Caco-2 (cell line): ENCODE measurements at regions not wholly inside any gene's neighbourhood (a gene's known extent, or its start where the extent isn't known, plus 50 kb on each side); places are given as distances from the start of the nearest gene placed in this dataset.

Source experiments
- BruUV-seq: library from RNA; stranded (reverse); fragments of 400-500 nt; replicated peaks from 2 replicates; lab custom pipeline; 2021; lab: Mats Ljungman, UMichigan
- CTCF ChIA-PET: fragments of 300-600 bp; sonication (Branson Sonifier 250); formaldehyde crosslinking; loops from one replicate; lab custom pipeline; 2022; ENCODE audit warnings: antibody characterized with exemption; lab: Charles Lee
- POLR2A ChIA-PET: fragments of 300-600 bp; sonication (Branson Sonifier 250); formaldehyde crosslinking; loops from one replicate; lab custom pipeline; 2022; ENCODE audit warnings: antibody characterized with exemption; lab: Charles Lee
- DNase-seq, 2 experiments: peaks; one replicate each; pipeline versions ENCODE4 v3.0.0 to v3.0.0-alpha.2; 2020 to 2022
- H3K27me3 ChIP-seq: replicated peaks from 2 replicates; pipeline ENCODE4 v1.6.0; 2011; ENCODE audit warnings: low read length; ENCODE audit not compliant: control insufficient read depth, insufficient read depth
- H3K36me3 ChIP-seq: 2 replicates; pipeline ENCODE4 v1.5.1; 2011; ENCODE audit warnings: low read length; ENCODE audit not compliant: control insufficient read depth, insufficient read depth
- H3K4me1 ChIP-seq: fragments of 250-450 bp; sonication (Bioruptor Pico); 2 replicates; pipeline ENCODE4 v1.5.1; 2020; ENCODE audit warnings: mild to moderate bottlenecking
- H3K4me3 ChIP-seq: 2 replicates; pipeline ENCODE4 v1.5.1; 2011; ENCODE audit warnings: low read depth, mild to moderate bottlenecking, control low read depth, low read length
- H3K9me3 ChIP-seq: fragments of 250-450 bp; sonication (Bioruptor Pico); 2 replicates; pipeline ENCODE4 v1.5.1; 2020; ENCODE audit warnings: mild to moderate bottlenecking, moderate library complexity
- H3K27ac Mint-ChIP-seq: one replicate; pipeline ENCODE4 v1.8.0; 2022; ENCODE audit warnings: mixed read lengths; ENCODE audit not compliant: unreplicated experiment
- H3K27me3 Mint-ChIP-seq: one replicate; pipeline ENCODE4 v1.8.0; 2022; ENCODE audit warnings: mixed read lengths; ENCODE audit not compliant: insufficient read depth, unreplicated experiment
- H3K36me3 Mint-ChIP-seq: one replicate; pipeline ENCODE4 v1.8.0; 2022; ENCODE audit warnings: mild to moderate bottlenecking, mixed read lengths; ENCODE audit not compliant: insufficient read depth, unreplicated experiment
- H3K4me1 Mint-ChIP-seq: one replicate; pipeline ENCODE4 v1.8.0; 2022; ENCODE audit warnings: low read depth, mixed read lengths; ENCODE audit not compliant: unreplicated experiment
- H3K4me3 Mint-ChIP-seq: one replicate; pipeline ENCODE4 v1.8.0; 2022; ENCODE audit warnings: mild to moderate bottlenecking, moderate library complexity, mixed read lengths; ENCODE audit not compliant: unreplicated experiment
- H3K9me3 Mint-ChIP-seq: one replicate; pipeline ENCODE4 v1.8.0; 2022; ENCODE audit warnings: mixed read lengths; ENCODE audit not compliant: unreplicated experiment
- intact Hi-C: fragments of 100-400 bp; cut with micrococcal nuclease; formaldehyde crosslinking; loops from one replicate; pipeline ENCODE4 v1.10.0; 2022; ENCODE audit not compliant: unreplicated experiment
- TF ChIP-seq, protein P1 (sequence below), 2 experiments: fragments of 200-600 bp in 1 of 2; IDR thresholded peaks; 1 replicate in 1 of 2; 2 replicates in 1 of 2; pipeline versions ENCODE4 v1.5.1 to v1.8.0; 2011 to 2022; ENCODE audit warnings: antibody characterized with exemption in 1 of 2, control low read depth in 1 of 2, inconsistent platforms in 1 of 2, low read depth in 1 of 2, low read length in 1 of 2, mild to moderate bottlenecking in 1 of 2, moderate library complexity in 1 of 2; ENCODE audit not compliant: insufficient read depth in 1 of 2, severe bottlenecking in 1 of 2, unreplicated experiment in 1 of 2

DNA sequence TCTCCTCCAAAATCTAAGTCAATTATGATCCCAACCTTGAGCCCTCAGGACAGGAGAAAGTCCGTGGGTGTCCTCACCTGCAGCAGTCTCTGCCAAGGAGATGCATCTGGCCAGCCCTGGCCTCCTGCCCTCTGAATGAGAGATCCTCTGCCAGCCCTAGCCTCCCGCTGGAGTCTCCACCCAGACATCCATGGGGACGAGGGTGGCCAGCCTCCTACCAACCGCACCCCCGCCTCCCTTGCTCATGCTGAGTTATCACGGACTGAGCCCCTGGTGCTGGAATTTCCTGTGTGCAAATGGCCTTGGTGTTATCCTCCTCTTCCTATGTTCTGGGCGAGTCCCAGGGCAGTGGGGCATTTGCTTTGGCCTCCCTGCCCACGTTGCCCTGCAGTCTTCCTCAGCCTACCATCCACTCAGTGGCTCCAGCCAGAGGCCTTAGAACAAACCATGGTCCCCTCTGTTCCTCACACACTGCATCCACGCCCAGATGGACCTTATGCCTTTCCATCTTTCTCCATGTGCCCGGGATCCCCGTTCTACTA is 116.4 kb downstream of the ACKR3 start:
- intact Hi-C loops, result no loop called here

DNA sequence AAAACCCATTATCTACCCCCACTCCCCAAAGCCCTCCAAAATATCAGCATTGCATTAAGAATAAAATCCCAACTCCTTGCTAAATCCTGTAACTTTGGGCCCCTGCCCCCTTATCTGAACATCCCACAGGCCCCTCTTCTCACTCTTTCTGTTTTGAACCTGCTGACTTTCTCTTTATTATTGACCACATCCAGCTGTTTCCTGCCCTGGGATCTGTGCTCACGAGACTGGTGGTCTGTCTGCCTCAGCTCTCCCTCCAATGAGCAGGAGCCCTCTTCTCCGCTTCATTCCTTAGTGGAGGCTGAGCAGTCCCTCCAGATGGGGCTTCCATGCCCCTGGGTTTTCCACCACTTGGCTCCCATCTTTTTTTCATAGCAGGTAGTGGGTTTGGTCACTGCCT is 116.9 kb downstream of the ACKR3 start:
- Mint-ChIP-seq H3K9me3 (no peaks in the 10 kb centered on the region), H3K4me3 (no peak overlapping the region), H3K27ac (no peak overlapping the region), H3K27me3 (no peaks in the 10 kb centered on the region), H3K4me1 (peaks cover 6% of the 10 kb centered on the region), H3K36me3 (no peaks in the 10 kb centered on the region)
- TF ChIP-seq, protein P1, sequence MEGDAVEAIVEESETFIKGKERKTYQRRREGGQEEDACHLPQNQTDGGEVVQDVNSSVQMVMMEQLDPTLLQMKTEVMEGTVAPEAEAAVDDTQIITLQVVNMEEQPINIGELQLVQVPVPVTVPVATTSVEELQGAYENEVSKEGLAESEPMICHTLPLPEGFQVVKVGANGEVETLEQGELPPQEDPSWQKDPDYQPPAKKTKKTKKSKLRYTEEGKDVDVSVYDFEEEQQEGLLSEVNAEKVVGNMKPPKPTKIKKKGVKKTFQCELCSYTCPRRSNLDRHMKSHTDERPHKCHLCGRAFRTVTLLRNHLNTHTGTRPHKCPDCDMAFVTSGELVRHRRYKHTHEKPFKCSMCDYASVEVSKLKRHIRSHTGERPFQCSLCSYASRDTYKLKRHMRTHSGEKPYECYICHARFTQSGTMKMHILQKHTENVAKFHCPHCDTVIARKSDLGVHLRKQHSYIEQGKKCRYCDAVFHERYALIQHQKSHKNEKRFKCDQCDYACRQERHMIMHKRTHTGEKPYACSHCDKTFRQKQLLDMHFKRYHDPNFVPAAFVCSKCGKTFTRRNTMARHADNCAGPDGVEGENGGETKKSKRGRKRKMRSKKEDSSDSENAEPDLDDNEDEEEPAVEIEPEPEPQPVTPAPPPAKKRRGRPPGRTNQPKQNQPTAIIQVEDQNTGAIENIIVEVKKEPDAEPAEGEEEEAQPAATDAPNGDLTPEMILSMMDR (IDR thresholded peaks at IDR 0.05; ENCODE audit: insufficient read depth in 1 of 2, low read depth in 1 of 2, low read length in 1 of 2, severe bottlenecking in 1 of 2, unreplicated experiment in 1 of 2), result no peak
- DNase-seq, result no peak
- Histone ChIP-seq H3K4me3 (no peak overlapping the region), H3K4me1 (no peaks in the 10 kb centered on the region), H3K27me3 (no peaks in the 10 kb centered on the region), H3K36me3 (no peaks in the 10 kb centered on the region), H3K9me3 (no peaks in the 10 kb centered on the region)
- intact Hi-C loops, result no loop called here
- ChIA-PET POLR2A (no interaction called here), CTCF (no interaction called here)
- no TSS peak for BruUV-seq

More for the DNA sequence above, 116.4 kb downstream of the ACKR3 start:
- no peaks in the 10 kb centered on the region for H3K9me3 ChIP-seq
- TF ChIP-seq, protein P1 (IDR thresholded peaks at IDR 0.05; ENCODE audit: insufficient read depth in 1 of 2, low read depth in 1 of 2, low read length in 1 of 2, severe bottlenecking in 1 of 2, unreplicated experiment in 1 of 2), result no peak
- Mint-ChIP-seq H3K4me3 (no peak overlapping the region), H3K27me3 (no peaks in the 10 kb centered on the region), H3K36me3 (no peaks in the 10 kb centered on the region), H3K9me3 (no peaks in the 10 kb centered on the region), H3K4me1 (peaks cover 5% of the 10 kb centered on the region), H3K27ac (no peak overlapping the region)
- no peaks in the 10 kb centered on the region for H3K27me3 ChIP-seq
- H3K4me3 ChIP-seq, result no peak overlapping the region
- ChIA-PET CTCF (interaction anchor here (0.8 kb wide), 1 partner anchor 151 kb away, joined by 3 read pairs; no protein-coding TSS in a partner anchor), POLR2A (no interaction called here)
- no TSS peak for BruUV-seq
- H3K36me3 ChIP-seq, result no peaks in the 10 kb centered on the region
- no peaks in the 10 kb centered on the region for H3K4me1 ChIP-seq
- no peak for DNase-seq

DNA sequence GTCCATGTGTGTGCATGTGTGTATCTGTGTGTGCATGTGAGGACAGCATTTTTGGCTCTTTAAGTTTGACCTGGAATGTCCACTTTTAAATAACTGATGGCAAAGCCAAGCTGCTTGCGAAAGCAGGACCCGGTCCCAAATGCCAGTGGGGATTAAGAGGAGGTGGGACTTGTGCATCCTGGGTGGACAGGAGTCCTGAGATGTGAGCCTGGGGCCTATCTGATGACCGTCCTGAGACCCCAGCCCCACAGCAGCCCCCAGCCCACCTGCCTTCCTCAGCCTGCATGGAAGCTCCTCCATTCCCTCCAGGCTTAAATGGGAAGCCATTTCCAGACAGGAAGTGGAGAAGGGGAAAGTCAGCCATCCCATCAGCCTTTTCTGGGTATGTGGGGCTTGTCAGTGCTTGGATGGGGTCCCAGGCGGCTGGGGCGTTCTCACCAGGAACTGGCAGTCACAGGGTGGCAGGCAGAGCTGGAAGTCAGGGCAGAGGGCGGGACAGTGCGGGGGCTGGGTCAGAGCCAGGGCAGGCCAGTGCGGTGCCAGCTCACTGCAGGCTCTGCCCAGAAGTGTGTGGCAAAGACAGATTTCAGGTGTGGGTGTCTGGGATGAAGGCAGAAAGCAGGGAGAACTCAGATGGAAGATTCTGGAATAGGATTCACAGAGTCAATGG is 117.8 kb downstream of the ACKR3 start:
- H3K27me3 Mint-ChIP-seq, result no peaks in the 10 kb centered on the region
- no peak for DNase-seq
- POLR2A ChIA-PET, result no interaction called here
- peaks cover 6% of the 10 kb centered on the region for H3K4me1 Mint-ChIP-seq
- H3K36me3 ChIP-seq, result no peaks in the 10 kb centered on the region
- H3K36me3 Mint-ChIP-seq, result no peaks in the 10 kb centered on the region
- no peaks in the 10 kb centered on the region for H3K4me1 ChIP-seq
- no peaks in the 10 kb centered on the region for H3K9me3 ChIP-seq
- H3K9me3 Mint-ChIP-seq, result no peaks in the 10 kb centered on the region
- no peak overlapping the region for H3K27ac Mint-ChIP-seq
- no peak overlapping the region for H3K4me3 ChIP-seq
- BruUV-seq, result no TSS peak
- no peaks in the 10 kb centered on the region for H3K27me3 ChIP-seq
- TF ChIP-seq, protein P1 (IDR thresholded peaks at IDR 0.05; ENCODE audit: insufficient read depth in 1 of 2, low read depth in 1 of 2, low read length in 1 of 2, severe bottlenecking in 1 of 2, unreplicated experiment in 1 of 2), result no peak
- H3K4me3 Mint-ChIP-seq, result no peak overlapping the region
- intact Hi-C loops, result no loop called here
- CTCF ChIA-PET, result no interaction called here
